ENCODE measurements at regions not wholly inside any gene's neighbourhood (a gene's known extent, or its start where the extent isn't known, plus 50 kb on each side); places are given as distances from the start of the nearest gene placed in this dataset.

DNA sequence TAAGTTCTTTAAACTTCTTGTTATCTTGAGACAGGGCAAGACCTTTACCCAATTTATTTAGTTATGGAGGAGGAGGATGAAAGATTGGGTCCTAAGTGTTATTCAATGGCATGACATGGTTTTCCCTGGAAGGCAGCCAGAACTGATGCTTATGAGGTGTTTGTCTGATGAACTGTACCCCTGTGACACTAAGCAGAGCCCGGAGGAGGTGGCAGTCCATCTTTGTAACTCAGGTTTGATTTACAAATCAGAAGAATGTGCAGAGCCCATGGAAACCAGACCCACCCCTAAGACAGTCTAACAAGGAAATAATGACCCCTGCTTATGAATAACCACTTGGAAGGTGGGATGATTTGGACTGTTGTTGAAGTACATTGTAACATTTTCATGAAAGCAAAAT lies 878.6 kb upstream of the NR2F2 start:
- no peak for TF ChIP-seq EZH2 (IDR thresholded peaks at IDR 0.05; ENCODE audit: borderline replicate concordance, low read length)
- TF ChIP-seq, protein P1, sequence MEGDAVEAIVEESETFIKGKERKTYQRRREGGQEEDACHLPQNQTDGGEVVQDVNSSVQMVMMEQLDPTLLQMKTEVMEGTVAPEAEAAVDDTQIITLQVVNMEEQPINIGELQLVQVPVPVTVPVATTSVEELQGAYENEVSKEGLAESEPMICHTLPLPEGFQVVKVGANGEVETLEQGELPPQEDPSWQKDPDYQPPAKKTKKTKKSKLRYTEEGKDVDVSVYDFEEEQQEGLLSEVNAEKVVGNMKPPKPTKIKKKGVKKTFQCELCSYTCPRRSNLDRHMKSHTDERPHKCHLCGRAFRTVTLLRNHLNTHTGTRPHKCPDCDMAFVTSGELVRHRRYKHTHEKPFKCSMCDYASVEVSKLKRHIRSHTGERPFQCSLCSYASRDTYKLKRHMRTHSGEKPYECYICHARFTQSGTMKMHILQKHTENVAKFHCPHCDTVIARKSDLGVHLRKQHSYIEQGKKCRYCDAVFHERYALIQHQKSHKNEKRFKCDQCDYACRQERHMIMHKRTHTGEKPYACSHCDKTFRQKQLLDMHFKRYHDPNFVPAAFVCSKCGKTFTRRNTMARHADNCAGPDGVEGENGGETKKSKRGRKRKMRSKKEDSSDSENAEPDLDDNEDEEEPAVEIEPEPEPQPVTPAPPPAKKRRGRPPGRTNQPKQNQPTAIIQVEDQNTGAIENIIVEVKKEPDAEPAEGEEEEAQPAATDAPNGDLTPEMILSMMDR (conservative IDR thresholded peaks at IDR 0.05 in 1 of 2, IDR thresholded peaks at IDR 0.05 in 1 of 2; ENCODE audit: extremely low read depth in 1 of 2, insufficient read depth in 1 of 2, low read depth in 1 of 2, low read length in 2 of 2), result no peak
